ENCODE measurements at regions not wholly inside any gene's neighbourhood (a gene's known extent, or its start where the extent isn't known, plus 50 kb on each side); places are given as distances from the start of the nearest gene placed in this dataset.

DNA sequence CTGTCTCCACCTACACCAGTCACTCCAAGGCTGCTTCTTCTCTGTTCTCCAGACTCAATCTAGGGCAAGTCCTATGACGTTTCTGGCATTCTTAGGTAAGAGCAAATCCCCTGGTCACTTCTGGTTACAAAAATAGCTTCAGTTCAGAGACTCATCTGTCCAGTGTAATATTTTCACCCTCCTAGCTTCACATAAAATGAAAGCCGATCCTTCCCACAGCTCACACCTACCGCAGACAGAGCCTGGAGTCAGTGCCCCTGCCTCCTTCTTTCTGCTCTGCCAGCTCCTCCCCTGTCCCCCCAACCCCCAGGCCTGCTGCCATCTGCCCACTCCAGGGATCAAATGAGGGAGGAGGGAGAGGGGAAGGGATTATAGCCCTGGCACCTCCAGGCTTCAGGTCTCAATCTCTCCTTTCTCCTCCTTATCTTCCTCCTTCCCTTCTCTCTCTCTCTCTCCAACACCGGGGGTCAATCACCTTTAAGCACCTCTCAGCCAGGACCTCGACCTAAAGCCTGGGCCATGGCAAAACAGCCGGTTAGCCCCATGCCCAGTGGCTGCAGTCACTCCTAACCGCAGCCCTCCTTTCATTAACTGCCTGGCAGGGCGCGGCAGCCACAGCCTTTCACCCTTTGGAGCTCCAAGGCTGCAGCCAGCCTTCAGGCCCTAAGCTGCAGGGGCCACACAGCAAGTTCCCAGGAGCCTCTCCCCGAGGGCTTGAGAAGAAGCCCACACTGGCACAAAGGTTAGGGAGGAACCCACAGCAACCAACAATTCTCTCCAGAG is 292.6 kb upstream of the MGMT start (continued):
- TF ChIP-seq, protein P1, sequence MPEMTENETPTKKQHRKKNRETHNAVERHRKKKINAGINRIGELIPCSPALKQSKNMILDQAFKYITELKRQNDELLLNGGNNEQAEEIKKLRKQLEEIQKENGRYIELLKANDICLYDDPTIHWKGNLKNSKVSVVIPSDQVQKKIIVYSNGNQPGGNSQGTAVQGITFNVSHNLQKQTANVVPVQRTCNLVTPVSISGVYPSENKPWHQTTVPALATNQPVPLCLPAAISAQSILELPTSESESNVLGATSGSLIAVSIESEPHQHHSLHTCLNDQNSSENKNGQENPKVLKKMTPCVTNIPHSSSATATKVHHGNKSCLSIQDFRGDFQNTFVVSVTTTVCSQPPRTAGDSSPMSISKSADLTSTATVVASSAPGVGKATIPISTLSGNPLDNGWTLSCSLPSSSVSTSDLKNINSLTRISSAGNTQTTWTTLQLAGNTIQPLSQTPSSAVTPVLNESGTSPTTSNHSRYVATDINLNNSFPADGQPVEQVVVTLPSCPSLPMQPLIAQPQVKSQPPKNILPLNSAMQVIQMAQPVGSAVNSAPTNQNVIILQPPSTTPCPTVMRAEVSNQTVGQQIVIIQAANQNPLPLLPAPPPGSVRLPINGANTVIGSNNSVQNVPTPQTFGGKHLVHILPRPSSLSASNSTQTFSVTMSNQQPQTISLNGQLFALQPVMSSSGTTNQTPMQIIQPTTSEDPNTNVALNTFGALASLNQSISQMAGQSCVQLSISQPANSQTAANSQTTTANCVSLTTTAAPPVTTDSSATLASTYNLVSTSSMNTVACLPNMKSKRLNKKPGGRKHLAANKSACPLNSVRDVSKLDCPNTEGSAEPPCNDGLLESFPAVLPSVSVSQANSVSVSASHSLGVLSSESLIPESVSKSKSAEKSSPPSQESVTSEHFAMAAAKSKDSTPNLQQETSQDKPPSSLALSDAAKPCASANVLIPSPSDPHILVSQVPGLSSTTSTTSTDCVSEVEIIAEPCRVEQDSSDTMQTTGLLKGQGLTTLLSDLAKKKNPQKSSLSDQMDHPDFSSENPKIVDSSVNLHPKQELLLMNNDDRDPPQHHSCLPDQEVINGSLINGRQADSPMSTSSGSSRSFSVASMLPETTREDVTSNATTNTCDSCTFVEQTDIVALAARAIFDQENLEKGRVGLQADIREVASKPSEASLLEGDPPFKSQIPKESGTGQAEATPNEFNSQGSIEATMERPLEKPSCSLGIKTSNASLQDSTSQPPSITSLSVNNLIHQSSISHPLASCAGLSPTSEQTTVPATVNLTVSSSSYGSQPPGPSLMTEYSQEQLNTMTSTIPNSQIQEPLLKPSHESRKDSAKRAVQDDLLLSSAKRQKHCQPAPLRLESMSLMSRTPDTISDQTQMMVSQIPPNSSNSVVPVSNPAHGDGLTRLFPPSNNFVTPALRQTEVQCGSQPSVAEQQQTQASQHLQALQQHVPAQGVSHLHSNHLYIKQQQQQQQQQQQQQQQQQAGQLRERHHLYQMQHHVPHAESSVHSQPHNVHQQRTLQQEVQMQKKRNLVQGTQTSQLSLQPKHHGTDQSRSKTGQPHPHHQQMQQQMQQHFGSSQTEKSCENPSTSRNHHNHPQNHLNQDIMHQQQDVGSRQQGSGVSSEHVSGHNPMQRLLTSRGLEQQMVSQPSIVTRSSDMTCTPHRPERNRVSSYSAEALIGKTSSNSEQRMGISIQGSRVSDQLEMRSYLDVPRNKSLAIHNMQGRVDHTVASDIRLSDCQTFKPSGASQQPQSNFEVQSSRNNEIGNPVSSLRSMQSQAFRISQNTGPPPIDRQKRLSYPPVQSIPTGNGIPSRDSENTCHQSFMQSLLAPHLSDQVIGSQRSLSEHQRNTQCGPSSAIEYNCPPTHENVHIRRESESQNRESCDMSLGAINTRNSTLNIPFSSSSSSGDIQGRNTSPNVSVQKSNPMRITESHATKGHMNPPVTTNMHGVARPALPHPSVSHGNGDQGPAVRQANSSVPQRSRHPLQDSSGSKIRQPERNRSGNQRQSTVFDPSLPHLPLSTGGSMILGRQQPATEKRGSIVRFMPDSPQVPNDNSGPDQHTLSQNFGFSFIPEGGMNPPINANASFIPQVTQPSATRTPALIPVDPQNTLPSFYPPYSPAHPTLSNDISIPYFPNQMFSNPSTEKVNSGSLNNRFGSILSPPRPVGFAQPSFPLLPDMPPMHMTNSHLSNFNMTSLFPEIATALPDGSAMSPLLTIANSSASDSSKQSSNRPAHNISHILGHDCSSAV (CRISPR knock-in tag; IDR thresholded peaks at IDR 0.05; ENCODE audit: borderline replicate concordance) = no peak
- TF ChIP-seq ZNF883 (CRISPR knock-in tag; IDR thresholded peaks at IDR 0.05; ENCODE audit: not compliant biosample characterization) (no peak), CHD4 (IDR thresholded peaks at IDR 0.05; ENCODE audit: borderline replicate concordance, low read length) (no peak)

Measured in HepG2 (cell line).